HG03139 (cell line): ENCODE measurements at regions not wholly inside any gene's neighbourhood (a gene's known extent, or its start where the extent isn't known, plus 50 kb on each side); places are given as distances from the start of the nearest gene placed in this dataset.
"Not testable (repeated sequence)": the region's sequence is repeated elsewhere in the genome, so short reads cannot be mapped to it uniquely, and the experiment has no call there.

Experiments used
- ATAC-seq: cut with Tn5 transposase; IDR thresholded peaks from one replicate; pipeline ENCODE4 v1.9.1; 2021; ENCODE audit not compliant: unreplicated experiment

GRCh38 chr13:99792079-99792921 lies 179.3 kb downstream of the ZIC5 start:
- ATAC-seq: no peak

GRCh38 chr13:99782669-99783068 lies 188.9 kb downstream of the ZIC5 start:
- ATAC-seq: no peak

GRCh38 chr13:99778500-99778899 lies 193.1 kb downstream of the ZIC5 start:
- ATAC-seq: no peak

- ATAC-seq: no peak
Measured at GRCh38 chr13:99777873-99778272, 193.7 kb downstream of the ZIC5 start.

- ATAC-seq: no peak
Measured at GRCh38 chr13:99774644-99775043, 196.9 kb downstream of the ZIC5 start.

- no peak for ATAC-seq
Measured at GRCh38 chr13:99768986-99769385, 202.6 kb downstream of the ZIC5 start.

- no peak for ATAC-seq
Measured at GRCh38 chr13:99766641-99767045, 204.9 kb downstream of the ZIC5 start.

GRCh38 chr13:99765869-99766268 lies 205.7 kb downstream of the ZIC5 start:
- no peak for ATAC-seq

GRCh38 chr13:99760456-99760855 lies 211.1 kb downstream of the ZIC5 start:
- ATAC-seq: no peak

GRCh38 chr13:99759163-99759552 lies 212.4 kb downstream of the ZIC5 start:
- no peak for ATAC-seq

- ATAC-seq: no peak
Measured at GRCh38 chr13:99758460-99759162, 213.0 kb downstream of the ZIC5 start.

- no peak for ATAC-seq
Measured at GRCh38 chr13:99757756-99758459, 213.7 kb downstream of the ZIC5 start.

GRCh38 chr13:99756281-99756680 lies 215.3 kb downstream of the ZIC5 start:
- no peak for ATAC-seq

GRCh38 chr13:99754750-99755149 lies 216.8 kb downstream of the ZIC5 start:
- ATAC-seq: not testable (repeated sequence)

- no peak for ATAC-seq
Measured at GRCh38 chr13:99752373-99752772, 219.2 kb downstream of the ZIC5 start.

- no peak for ATAC-seq
Measured at GRCh38 chr13:99751517-99752199, 219.9 kb downstream of the ZIC5 start.

- ATAC-seq: no peak
Measured at GRCh38 chr13:99750951-99751350, 220.6 kb downstream of the ZIC5 start.

GRCh38 chr13:99749271-99750019 lies 222.1 kb downstream of the ZIC5 start:
- ATAC-seq: no peak

- ATAC-seq: no peak
Measured at GRCh38 chr13:99747403-99747710, 224.2 kb downstream of the ZIC5 start.

- no peak for ATAC-seq
Measured at GRCh38 chr13:99746637-99747402, 224.7 kb downstream of the ZIC5 start.
